ENCODE measurements at regions not wholly inside any gene's neighbourhood (a gene's known extent, or its start where the extent isn't known, plus 50 kb on each side); places are given as distances from the start of the nearest gene placed in this dataset.
"Not testable (repeated sequence)": the region's sequence is repeated elsewhere in the genome, so short reads cannot be mapped to it uniquely, and the experiment has no call there.

- H3K23ac ChIP-seq (ENCODE audit: insufficient read length); H3K18ac ChIP-seq (ENCODE audit: extremely low read depth, low read length); H4K20me1 ChIP-seq (replicated peaks in 1 of 2; ENCODE audit: control insufficient read depth in 1 of 2, insufficient read depth in 2 of 2, low read length in 2 of 2); H2BK12ac ChIP-seq (ENCODE audit: low read depth, low read length); H2BK15ac ChIP-seq (ENCODE audit: low read length); H2BK20ac ChIP-seq (ENCODE audit: low read length); H2AFZ ChIP-seq (ENCODE audit: low read length); H3K4me1 ChIP-seq (replicated peaks in 1 of 4; ENCODE audit: control insufficient read depth in 3 of 4, insufficient read depth in 4 of 4, low read length in 3 of 4); H3K36me3 ChIP-seq (ENCODE audit: control insufficient read depth in 2 of 4, insufficient read depth in 4 of 4, low read length in 3 of 4); H2BK120ac ChIP-seq (replicated peaks; ENCODE audit: low read depth, low read length); H4K91ac ChIP-seq (replicated peaks; ENCODE audit: insufficient read length, low read length); H3K9me3 ChIP-seq (ENCODE audit: insufficient read depth in 2 of 2, low read depth in 1 of 2, low read length in 1 of 2); H3K27ac ChIP-seq (ENCODE audit: low read depth, low read length); H3K79me2 ChIP-seq (ENCODE audit: control insufficient read depth in 1 of 2, insufficient read depth in 2 of 2, low read length in 2 of 2); H4K8ac ChIP-seq (ENCODE audit: extremely low read depth, insufficient read depth, low read length); H3K4me2 ChIP-seq (ENCODE audit: insufficient read depth in 1 of 2, low read depth in 2 of 2, low read length in 2 of 2); H2AK5ac ChIP-seq (ENCODE audit: low read depth, low read length); H3K23me2 ChIP-seq (ENCODE audit: low read depth, low read length); H3K27me3 ChIP-seq (replicated peaks in 1 of 4; ENCODE audit: control insufficient read depth in 3 of 4, extremely low read depth in 1 of 4, insufficient read depth in 3 of 4, low read length in 3 of 4); POLR2A ChIA-PET (ENCODE audit: partially characterized antibody); DNase-seq (ENCODE audit: low read depth in 1 of 2, low spot score in 2 of 2); H3K14ac ChIP-seq (ENCODE audit: insufficient read length); H4K5ac ChIP-seq (ENCODE audit: insufficient read length, low read depth, low read length); H2BK5ac ChIP-seq (ENCODE audit: low read depth, low read length); H3K4ac ChIP-seq (replicated peaks; ENCODE audit: insufficient read length, low read depth, low read length); H3K79me1 ChIP-seq (ENCODE audit: low read depth, low read length); H3K9ac ChIP-seq (replicated peaks in 1 of 4; ENCODE audit: extremely low read depth in 1 of 4, low read depth in 3 of 4, low read length in 3 of 4); H3K4me3 ChIP-seq (ENCODE audit: extremely low read depth in 1 of 4, insufficient read depth in 2 of 4, low read depth in 3 of 4, low read length in 4 of 4); FAIRE-seq; H3K56ac ChIP-seq (replicated peaks; ENCODE audit: insufficient read length, low read depth, low read length): not testable (repeated sequence)
- CTCF ChIA-PET (ENCODE audit: partially characterized antibody) = interaction anchor here (0.6 kb wide), 1 partner anchor 133 kb away, joined by 3 read pairs; no protein-coding TSS in a partner anchor
- 100% methylated on average over 2 of the region's 2 CpGs; no CpG with 5 or more reads in 1 of the 2 experiments for WGBS, 2 experiments (ENCODE audit: extremely low coverage in 1 of 2, insufficient coverage in 1 of 2, insufficient read length in 1 of 2, insufficient replicate concordance in 2 of 2, low coverage in 1 of 2, low lambda C conversion rate in 2 of 2, missing lambda C conversion rate in 1 of 2)
Observed at GRCh38 chr6:119418084-119418483, 68.5 kb upstream of the MAN1A1 start.
